SIG-M5 treated with dmso at 0.1 percent for 504 hours (cell line): ENCODE measurements at regions not wholly inside any gene's neighbourhood (a gene's known extent, or its start where the extent isn't known, plus 50 kb on each side); places are given as distances from the start of the nearest gene placed in this dataset.
"Not testable (repeated sequence)": the region's sequence is repeated elsewhere in the genome, so short reads cannot be mapped to it uniquely, and the experiment has no call there.

Experiments used
- DNase-seq: peaks from one replicate; lab custom pipeline; 2025; ENCODE audit not compliant: unreplicated experiment; lab: John Stamatoyannopoulos, UW

- not testable (repeated sequence) for DNase-seq
Measured at GRCh38 chr9:42370172-42370571, 186.7 kb downstream of the SPATA31A6 start.

DNA sequence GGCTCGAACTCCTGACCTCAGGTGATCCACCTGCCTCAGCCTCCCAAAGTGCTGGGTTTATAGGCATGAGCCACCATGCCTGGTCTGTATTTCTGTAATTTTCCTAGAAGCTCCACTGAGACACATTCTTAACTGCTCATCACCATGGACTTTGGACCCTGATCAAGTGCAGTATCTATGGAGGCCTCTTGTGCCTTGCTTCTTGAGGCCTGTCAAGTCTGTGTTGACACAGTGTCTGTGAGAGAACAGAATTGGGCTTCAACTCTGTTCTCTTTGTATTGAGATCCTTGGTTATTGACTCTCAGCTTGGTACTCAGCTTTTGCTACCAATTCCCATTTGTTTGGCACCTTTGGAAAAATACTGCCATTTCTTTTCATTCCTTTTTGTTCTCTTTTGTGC, 188.0 kb downstream of the SPATA31A6 start:
- not testable (repeated sequence) for DNase-seq

DNA sequence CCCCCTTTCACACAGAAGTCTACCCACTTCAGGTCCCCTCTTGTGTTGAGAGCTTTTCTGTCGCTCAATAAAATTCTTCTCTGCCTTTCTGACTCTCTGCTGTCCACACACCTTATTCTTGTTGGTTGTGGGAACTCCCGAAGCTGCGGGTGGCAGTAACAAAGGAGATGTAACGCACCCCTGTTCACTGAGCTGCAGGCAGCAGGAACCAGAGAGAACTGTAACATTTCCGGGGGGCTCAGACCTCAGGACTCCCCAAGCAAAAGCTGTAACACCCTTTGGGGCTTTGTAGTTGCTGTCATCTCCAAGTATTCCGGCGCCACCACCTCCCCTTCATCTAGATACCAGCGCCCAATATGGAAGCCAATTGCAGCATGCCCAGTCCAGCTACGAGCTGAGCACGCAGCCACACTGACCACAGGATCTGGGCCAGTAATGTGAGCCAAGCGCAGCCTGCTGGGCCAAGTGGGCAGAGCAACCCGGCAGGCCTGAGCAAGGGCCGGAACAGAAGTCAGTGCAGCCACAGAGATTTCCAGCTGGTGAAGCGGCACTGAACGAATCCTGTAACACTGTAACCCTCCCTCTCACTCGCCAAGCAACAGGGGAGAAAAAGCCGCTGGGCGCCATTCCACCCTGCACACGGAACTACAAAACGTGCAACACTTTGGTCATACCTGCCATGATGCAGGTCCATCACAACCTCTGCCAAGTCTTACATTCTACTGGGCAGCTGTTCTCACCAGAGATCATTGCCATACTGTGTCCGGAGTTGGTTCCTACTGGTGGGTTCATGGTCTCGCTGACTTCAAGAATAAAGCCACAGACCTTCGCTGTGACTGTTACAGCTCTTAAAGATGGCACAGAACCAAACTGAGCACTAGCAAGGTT, 194.3 kb downstream of the SPATA31A6 start:
- not testable (repeated sequence) for DNase-seq

DNA sequence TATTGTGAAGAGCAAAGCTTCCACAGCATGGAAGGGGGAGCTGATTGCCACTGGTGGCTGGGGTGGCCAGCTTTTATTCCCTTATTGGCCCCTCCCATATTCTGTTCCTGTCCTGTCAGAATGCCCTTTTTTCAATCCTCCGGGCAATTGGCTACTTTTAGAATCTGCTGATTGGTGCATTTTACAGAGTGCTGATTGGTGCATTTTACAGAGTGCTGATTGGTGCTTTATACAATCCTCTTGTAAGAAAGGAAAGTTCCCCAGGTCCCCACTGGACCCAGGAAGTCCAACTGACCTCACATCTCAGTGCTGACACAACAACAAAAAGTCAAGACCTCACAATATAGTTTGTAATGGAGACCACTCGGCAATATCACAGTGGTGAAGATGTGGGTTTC, 195.0 kb downstream of the SPATA31A6 start:
- DNase-seq = no peak

DNA sequence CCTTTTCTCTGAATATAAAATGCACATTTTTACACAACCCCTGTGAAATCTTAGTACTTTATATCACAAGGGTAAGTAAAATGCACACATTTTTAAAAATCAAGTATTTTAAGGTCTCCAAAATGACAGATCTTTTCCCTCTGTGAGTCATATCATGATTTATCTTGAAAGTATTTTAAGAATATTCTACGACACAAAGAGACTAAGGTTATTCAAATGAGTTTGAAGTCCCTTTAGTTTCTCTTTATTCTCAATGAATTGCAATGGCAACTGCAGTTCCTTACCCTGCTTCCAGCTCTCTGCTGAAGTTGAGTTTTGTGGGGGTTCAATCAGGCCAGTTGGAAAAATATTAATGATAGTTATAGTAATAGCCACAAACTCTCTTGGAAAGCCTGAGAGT, 196.1 kb downstream of the SPATA31A6 start:
- not testable (repeated sequence) for DNase-seq

GRCh38 chr9:42384585-42384984, 201.1 kb downstream of the SPATA31A6 start:
- not testable (repeated sequence) for DNase-seq

DNA sequence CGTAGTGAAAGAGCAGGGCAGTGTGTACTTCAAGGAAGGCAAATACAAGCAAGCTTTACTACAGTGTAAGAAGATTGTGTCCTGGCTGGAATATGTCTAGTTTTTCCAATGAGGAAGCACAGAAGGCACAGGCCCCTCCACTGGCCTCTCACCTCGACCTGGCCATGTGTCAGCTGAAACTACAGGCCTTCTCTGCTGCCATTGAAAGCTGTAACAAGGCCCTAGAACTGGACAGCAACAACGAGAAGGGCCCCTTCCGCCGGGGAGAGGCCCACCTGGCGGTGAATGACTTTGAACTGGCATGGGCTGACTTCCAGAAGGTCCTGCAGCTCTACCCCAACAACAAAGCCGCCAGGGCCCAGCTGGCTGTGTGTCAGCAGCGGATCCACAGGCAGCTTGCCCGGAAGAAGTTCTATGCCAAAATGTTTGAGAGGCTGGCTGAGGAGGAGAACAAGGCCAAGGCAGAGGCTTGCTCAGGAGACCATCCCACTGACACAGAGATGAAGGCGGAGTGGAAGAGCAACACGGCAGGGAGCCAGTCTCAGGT, 202.2 kb downstream of the SPATA31A6 start:
- DNase-seq = not testable (repeated sequence)

DNA sequence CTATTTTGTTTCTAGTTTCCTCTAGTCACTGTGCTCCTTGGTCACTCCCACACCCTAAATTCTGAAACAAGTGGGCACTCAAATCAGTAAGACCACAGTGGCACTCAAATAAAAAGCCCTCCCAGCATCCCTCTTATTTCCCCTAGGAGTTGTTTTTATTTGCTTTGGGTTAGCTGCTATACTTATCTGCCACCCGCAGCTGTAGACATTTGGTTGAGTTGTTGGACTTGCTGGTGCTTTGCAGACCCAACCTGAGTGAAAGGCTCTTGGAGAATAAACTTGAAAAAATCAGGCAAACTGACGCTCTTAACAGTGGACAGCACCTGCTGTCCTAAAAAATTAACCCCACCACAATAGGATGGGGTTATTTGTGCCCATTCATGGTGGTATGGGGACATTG, 203.0 kb downstream of the SPATA31A6 start:
- DNase-seq = no peak

- no peak for DNase-seq
Measured at GRCh38 chr9:42388146-42388690, 204.8 kb downstream of the SPATA31A6 start.

DNA sequence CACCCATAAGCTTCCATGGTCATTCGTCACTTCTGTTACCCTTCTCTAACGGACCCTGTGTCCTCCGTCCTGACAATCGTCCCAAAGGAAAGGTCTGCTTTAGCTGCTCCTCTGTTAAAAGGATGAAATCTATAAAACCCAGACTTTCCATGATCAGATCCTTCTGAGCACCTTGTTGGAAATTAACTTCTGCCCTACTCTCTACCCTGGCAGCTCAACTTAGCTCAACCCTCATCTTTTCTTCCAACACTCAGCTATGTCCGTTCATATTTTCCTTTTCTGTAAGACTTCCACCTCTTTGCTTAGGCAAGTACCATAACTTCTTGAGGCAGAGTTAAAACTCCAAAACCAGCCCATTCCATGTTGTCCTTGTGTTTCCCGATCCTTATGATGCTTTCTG, 205.4 kb downstream of the SPATA31A6 start:
- no peak for DNase-seq

DNA sequence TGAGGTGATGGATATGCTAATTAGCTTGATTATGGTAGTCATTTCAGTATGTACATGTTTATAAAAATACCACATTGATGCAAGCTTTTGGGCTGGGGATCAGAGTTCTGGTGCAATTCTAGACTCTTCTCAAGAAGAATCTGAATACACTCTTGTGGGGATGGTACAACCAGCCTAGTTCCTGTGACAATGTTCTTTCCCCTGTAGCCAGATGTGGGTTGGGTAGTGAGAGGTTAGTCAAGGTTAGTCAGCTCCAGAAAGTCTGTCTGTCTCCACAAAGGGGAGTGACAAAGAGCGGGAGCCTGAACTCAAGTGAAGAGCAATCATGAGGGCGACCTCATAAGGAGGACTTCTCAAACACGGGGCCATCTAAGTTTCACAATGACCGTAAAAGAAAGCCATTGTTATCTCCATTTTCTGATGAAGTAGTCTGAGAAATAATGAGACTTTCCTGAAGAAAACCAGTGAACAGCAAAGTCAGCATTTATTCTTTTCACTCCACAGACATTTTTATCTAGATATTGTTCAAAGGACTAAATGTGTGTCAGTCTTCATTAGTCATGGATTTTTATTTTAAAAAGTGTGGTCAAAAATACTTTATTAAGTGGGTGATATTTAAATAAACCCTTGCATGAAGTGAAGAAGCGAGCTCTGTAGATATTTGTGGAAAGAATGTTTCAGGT, 209.5 kb downstream of the SPATA31A6 start:
- DNase-seq = not testable (repeated sequence)

GRCh38 chr9:42396318-42396717, 212.9 kb downstream of the SPATA31A6 start:
- no peak for DNase-seq

DNA sequence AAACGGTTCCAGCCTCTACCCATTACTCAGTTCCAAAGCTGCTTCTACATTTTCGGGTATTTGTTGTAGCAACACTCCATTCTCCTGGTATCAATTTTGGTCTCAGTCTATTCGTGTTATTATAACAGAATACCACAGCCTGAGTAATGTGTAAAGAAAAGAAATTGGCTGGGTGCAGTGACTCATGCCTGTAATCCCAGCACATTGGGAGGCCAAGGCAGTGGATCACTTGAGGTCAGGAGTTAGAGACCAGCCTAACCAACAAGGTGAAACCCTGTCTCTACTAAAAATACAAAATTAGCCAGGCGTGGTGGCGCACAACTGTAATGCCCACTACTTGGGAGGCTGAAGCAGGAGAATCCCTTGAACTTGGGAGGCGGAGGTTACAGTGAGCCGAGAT, 213.9 kb downstream of the SPATA31A6 start:
- not testable (repeated sequence) for DNase-seq

- not testable (repeated sequence) for DNase-seq
Measured at GRCh38 chr9:42402919-42403318, 219.5 kb downstream of the SPATA31A6 start.

- not testable (repeated sequence) for DNase-seq
Measured at GRCh38 chr9:42409581-42409980, 226.1 kb downstream of the SPATA31A6 start.

GRCh38 chr9:42412354-42412753, 228.9 kb downstream of the SPATA31A6 start:
- not testable (repeated sequence) for DNase-seq

- DNase-seq = not testable (repeated sequence)
Measured at GRCh38 chr9:42414865-42415264, 231.4 kb downstream of the SPATA31A6 start.

GRCh38 chr9:42419652-42420051, 236.2 kb downstream of the SPATA31A6 start:
- DNase-seq = not testable (repeated sequence)

- not testable (repeated sequence) for DNase-seq
Measured at GRCh38 chr9:42420324-42420723, 236.9 kb downstream of the SPATA31A6 start.

DNA sequence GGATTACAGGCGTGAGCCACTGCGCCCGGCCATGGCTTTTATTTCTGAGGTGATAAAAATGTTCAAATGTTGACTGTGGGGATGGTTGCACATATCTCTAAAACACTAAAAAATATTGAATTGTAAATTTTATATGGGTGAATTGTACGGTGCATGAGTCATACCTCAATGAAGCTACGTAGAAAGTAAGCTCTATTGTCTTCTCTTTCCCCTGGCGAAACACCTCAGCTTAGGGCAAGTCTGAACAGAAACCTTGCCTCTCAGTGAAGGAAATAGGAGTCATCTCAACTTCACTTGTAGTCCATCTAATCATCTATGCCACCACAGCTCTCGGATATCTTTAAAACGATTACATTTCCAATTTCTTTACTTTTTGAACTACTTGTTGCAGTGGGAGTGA, 238.2 kb downstream of the SPATA31A6 start:
- DNase-seq = not testable (repeated sequence)
